ENCODE measurements at regions not wholly inside any gene's neighbourhood (a gene's known extent, or its start where the extent isn't known, plus 50 kb on each side); places are given as distances from the start of the nearest gene placed in this dataset.
"Not testable (repeated sequence)": the region's sequence is repeated elsewhere in the genome, so short reads cannot be mapped to it uniquely, and the experiment has no call there.

DNA sequence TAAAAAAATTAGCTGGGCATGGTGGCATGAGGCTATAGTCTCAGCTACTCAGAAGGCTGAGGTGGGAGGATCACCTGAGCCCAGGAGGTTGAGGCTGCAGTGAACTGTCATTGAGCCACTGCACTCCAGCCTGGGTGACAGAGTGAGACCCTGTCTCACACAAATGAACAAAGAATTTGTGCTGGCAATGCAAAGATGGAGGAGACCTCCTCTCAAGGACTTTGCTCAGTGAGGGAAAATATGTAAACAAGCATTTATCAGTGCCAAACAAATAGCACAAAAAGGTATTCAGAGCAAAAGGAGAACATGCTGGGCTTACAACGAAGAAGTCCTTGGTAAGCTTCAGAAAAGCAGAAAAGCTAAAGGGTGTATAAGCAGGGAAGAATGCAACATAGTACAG is 113.1 kb upstream of the UMPS start:
- DNase-seq, result no peak

DNA sequence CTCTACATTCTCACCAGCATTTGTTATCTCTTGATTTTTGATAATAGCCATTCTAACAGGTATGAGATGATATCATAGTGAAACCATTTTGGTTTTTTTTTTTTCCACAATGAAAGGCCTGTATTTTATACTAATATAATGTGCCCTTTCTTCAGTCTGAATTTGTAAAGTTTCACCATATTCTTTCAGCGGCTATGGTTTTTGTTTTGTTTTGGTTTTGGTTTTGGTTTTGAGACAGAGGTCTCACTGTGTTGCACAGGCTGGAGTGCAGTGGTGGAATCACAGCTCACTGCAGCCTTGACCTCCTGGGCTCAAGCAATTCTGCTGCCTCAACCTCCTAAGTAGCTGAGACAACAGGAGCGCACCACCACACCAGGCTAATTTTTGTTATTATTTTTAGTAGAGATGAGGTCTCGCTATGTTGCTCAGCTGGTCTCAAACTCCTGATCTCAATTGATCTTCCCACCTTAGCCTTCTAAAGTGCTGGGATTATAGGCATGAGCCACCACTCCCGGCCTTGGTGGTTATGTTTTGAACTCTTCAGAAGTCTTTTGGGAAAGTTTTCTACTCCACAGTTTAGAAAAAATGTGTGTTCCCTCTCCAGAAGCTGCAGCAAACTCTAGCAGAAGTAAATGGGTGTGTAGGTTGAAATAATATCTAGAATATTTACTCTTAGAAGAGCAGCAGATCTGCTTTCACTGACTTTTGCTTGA is 110.2 kb upstream of the UMPS start:
- DNase-seq, result no peak

DNA sequence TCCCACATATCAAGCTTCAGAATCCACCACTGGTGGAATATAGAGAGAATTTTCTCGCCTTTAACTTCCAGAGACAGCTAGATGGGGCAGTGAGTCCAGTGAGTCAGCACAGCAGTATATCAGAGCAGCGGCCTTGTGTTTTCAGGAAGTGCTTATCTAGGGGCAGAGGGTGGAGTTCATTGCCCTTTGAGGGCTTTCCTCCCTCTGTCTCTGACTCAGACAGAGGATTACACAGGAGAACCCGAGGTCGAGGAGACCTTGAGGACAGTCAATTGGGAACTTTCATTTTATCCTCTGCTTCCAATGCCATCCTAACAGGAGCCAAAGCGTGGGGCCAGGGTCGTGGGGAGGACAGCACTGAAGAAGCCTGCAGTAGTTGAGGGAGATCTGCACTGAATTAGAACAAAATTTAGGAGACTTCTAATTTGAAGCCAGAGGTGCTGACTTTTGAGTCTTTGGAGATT is 109.6 kb upstream of the UMPS start:
- no peak for DNase-seq

DNA sequence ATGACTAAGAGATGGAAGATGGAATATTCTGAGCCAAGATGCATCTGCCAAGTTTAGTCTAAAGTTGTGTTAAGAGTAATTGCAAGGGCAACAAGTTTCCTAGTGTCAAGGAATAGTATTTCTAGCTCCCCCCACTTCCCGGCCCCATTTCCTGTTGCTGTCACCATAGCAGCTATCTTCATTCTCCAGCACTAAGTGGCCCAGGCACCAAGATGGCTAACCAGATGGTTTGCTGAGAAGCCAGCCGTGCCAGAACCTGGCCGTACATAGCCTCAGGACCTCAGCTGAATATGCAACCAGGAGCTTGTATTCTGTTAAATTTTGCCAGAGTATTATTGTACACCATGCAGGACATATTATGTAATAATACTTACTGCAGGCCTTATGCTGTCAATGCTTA is 108.8 kb upstream of the UMPS start:
- DNase-seq, result no peak

DNA sequence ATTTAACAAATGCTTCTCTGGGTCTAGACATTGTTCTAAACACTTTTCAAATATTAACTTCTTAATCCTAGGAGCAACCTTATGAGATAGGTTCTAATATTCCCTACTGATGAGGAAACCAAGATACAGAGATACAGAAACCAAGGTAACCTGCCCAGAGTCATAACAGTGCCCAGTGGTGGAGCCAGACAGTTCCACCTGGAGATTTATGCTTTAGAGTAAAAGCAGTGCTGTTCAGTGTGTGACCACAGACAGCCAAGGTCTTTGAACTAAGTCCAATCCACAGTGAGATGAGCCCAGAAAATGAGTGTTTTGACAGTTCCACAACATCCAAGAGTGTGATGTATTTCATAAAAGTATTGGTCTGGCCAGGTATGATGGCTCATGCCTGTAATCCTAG is 105.2 kb upstream of the UMPS start:
- no peak for DNase-seq

DNA sequence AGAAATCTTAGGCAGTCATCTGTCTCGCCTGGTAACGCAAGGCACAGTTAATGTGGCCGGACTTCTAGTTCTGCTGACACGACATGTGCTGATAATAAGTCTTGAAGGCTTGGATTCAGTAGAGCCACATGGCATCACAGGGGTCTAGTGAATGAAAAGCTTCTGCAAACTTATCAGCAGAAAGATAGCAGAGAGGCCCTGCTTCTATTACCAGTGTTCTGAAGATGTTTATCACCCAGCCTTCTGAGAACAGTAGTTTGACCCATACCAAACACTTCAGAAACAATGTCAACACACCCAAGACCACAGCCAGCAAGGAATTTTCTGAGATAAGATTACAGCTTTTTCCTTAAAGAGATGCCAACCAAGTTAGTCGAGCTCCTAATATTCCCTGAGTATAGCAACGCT is 102.7 kb upstream of the UMPS start:
- DNase-seq, result no peak

DNA sequence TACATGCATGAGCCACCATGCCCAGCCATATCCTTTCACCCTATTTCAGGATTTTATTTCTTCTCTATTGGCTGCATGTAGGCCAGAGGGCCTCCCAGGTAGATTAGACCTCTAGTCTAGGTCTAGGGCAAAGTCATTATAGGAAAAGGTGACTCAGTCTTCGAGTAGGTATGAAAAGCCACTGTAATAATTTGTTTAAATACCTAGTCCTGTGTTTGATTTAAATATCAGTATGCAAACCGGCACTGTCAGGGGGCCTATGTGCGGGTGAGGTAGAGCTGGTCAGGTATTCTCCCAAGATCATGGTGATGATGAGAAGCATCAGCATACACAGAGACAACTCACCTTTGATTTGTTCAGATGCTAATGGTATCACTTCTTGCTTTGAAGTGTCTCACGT is 101.4 kb upstream of the UMPS start:
- no peak for DNase-seq

DNA sequence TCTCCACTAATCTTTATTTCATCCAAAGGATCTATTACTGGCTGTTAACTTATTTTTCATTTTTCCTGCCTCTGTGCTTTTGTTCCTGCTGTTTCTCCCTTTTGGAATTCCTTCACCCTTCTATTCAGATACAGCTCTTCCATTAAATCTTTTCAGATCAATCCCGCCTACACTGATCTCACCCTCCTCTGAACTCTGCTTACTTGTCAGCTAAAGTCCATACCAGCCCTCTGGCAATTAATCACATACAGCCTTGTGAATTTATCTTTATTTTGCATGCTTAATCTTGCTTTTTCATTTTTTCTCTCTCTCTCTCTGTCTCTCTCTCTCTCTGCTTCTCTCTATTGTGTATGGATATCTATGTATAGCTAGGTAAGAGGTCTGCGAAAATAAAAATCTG is 100.8 kb upstream of the UMPS start:
- no peak for DNase-seq

DNA sequence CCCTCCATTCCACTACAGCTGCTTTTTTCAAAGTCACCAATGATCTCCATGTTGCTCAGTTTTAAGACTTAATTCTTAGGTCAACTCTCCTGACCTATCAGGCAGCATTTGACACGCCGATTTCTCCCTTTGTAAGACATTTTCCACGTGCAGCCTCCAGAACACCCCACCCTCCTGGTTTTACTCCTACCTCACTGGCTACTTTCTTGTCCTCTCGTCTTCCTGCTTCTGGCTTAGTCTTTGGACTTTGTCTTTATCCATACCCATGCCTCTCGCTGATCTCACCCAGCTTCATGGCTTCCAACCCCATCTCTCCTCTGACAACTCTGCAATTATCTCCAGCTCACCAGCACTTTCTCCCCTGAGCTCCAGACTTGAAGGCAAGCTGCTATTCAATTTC is 99.3 kb upstream of the UMPS start:
- DNase-seq, result no peak

DNA sequence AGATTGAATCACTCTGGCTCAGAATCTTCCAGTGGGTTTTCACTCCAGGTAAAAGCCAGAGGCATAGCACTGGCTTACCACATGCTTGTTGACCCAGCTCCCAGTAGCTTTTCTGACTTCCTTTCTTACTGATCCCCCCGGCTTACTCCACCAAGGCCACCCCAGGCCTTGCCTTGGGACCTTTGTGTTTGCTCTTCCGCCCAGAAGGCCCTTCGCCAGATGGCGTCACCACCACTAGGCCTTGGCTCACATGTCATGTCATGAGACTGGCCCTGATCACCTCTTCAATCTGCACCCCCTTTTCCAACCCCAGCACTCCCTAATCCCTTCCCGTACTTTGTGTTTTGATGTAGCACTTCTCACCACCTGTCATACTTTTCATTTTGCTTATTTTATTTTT is 98.5 kb upstream of the UMPS start:
- DNase-seq, result no peak

DNA sequence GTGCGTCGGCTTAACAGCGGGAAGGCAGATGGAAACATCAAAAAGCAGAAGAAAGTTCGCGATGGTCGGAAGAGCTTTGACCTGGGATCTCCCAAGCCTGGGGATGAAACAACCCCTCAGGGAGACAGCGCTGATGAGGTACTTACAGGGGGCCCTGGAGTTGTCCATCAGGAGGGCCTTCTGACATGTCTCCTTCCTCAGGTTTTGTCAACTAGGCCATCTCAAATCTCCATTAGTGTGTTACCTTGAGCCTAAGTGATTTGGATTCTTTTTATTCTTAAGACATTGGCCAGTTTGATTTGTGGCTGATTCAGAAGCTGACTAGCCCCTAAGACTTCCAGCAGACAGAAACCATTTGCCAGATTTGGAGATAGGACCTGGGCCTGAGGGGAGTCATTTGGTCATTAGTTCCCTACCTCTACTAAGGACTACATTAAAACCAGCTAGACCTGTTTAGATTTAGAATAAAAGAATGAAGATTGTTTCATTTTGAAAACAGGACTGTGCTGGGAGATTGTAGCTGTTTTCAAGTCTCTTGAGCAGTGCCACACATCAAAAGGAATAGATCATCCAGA is 97.6 kb upstream of the UMPS start:
- no peak for DNase-seq

DNA sequence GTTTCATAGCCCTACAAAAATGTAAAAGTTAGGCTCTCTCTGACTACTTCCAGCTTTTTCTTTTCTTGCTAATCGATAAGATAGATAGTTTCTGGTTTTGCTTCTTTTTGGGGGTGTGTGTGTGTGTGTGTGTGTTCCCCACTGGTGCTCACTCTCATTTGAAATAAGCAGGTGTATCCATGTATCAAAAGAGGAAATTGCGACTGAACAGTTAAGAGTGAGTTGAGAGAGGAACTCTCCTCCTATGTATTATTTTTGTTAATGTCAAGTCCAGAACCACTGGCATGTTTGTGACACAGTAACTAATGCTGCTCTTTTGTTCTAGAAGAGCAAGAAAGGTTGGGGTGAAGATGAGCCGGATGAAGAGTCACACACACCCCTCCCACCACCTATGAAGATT is 96.7 kb upstream of the UMPS start:
- no peak for DNase-seq

DNA sequence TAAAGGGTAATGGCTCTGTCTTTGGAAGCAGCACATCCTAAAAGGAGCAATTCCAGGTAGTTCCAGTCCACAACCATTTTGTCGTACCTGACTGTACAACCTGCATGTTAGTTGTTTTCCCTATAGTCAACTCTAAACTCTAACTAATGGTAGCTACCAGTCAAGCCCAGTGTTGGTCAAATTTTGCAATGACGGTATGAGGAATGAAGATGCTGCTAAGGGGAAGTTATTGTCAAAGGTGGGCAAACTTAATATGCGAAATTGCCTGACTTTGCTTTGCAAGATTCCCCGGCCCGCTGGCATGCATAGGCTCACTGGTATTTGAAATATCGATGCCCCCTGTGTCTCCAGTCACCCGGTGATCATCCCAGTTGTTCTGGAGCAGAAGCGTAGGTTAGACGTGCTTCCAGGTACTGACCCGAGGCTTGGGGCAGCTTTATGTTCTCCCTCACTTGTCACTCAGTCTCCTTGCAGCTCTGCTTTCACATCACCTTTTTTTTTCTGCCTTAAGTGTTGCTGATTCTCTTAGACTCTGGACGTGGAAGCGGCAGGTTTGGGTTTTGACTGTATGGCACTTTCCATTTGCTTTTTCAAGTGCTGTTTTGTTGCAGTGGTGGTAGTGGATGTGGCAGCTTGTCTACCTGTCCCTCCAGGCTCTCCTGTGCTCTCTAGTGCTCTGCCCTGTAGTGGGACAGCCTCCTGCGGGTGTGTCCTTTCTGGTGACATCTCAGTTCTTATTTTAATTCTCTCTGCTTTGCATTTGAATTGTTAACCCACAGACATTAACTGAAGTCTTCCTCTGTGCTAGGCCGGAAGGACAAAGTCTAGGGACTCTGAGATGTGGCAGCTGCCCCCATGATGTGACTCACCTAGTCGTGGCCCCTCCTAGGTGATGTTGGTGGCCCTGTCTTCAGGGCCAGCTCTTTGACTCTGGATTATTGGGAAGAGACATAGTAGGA is 95.8 kb upstream of the UMPS start:
- DNase-seq, result no peak

DNA sequence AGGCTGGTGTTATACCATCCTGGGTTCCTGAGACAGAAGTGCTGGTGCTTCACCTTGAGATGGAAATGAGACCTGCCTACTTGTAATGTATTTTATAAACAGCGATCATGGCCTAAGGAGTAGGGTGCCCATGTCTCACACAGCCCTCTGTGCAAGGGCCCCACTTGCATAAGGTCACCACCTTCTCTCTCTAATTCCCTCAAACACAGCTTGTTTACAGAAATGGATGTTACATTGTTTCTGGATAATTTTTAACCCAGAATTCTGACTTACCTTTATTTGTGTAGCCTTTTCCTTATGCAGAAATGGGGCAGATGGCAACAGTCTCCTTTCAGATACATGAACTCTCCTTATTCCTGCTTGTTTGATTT is 95.1 kb upstream of the UMPS start:
- DNase-seq, result no peak

DNA sequence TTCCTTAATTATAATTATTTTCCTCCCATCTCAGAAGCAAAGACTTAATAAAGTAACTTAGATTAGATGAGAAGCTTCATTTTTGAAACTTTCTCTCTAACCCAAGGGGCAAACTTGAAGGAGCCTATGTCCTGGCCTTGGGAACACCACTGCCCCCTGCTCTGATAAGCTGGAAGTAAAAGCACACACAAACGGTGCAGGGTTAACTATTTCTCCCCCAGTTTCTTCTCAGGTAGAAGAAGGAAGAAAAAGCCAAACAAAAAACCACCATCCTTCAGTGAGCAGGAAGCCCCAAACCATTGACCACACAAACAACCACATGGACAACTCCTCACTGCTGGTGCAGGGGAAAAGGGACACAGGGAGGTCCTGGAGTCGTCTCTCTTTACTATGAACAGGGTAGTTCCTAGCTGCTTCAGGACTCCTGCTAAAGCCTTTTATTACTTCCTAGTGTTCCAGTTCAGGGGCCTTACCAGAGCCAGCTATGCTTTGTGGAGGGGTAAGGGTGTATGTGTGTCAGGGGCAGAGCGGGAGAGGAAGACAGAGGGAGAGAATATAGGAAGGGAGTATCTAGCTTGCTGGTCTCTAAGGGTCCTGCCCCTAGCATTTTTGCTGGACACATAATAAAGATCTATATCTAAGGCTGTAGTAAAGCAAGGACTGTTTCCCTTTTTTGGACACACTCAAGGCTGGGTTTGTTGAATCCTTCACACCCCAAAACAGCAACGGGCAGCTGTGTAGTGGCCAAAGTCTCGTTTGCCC is 94.0 kb upstream of the UMPS start:
- DNase-seq, result no peak

DNA sequence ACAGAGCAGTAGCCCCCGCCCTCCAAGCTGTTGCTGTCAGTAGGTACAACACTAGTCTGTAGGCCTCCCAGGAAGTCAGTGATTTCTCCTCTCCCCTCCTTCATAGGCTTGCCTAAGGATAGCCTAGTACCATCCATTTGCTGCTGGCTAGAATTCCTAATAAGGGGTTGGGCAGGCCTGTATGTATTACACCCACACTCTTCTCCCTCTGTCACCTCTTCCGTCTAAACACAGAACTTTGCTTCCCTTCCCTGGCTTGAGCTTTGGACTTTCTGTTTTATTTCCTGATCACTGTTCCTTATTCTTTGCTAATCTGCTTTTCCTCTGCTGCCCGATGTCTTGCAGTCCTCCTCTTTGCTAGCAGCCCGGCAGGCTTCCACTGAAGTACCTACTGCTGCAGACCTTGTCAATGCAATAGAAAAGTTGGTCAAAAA is 93.4 kb upstream of the UMPS start:
- DNase-seq, result no peak

DNA sequence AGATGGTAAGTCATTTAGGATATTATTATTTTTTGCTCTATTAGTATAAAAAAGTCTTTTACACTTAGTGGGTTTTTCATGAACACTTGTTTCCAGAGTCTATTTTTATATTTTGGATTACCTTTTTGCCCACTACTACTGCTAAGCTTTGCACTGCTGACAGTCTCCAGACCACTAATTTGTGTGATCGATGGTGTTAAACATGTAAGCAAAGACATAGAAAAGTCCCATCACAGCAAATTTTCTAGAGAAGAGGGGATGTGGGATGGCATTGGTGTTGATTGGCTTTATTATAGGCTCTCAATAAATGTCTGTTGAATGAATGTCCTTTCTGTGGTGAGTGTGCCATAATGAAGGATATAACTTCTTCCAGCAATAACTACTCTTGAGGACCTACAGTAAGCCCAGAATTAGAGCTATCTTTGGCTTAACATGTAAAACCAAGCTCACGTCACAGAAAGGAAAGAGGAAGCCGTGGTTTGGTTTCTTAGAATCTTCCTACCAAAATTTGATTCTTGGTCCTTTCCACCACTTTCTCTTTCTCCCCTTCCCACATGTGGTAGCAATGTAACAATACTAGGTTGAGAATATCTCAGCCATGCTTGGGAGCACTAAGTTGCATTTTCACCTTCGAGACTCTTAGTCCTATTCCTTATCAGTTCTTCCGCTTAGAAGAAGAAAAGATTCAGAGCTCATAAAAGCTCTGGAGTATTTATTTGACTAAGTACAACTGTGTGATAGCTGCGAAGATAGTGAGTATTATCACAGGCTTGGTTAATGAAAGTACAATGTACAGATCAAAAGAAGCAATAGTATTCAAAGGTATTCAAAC is 90.6 kb upstream of the UMPS start:
- no peak for DNase-seq

DNA sequence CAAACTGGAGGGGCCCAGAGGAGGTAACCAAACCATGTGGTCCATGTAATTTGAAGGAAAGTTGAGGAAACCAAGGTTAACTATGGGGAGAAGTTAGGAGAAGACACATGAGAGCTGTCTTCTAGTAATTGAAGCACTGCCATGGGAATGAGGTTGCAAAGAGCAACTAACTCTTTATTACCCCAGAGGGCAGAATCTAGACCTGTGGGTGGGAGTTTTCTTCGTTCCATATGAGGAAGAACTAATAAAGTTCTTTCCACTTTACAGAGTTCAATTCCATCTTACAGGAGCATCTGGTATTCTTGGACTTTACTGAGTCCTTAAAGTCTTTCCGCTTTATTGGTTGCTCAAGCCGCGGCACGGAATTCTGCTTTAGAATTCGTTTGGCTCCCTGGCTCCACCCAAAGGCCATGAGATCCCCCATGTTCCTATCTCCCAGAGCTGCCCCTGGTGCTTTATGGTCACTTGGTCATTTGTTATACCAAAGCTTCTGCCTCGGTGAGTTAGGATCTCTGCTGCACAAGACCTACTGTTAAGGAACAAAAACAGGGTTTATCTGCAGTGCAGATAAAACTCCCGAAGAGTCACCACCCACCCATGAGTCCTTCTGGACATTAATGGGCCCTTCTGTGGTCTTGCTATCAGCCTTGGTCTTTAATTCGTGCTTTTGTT is 89.5 kb upstream of the UMPS start:
- DNase-seq, result no peak

DNA sequence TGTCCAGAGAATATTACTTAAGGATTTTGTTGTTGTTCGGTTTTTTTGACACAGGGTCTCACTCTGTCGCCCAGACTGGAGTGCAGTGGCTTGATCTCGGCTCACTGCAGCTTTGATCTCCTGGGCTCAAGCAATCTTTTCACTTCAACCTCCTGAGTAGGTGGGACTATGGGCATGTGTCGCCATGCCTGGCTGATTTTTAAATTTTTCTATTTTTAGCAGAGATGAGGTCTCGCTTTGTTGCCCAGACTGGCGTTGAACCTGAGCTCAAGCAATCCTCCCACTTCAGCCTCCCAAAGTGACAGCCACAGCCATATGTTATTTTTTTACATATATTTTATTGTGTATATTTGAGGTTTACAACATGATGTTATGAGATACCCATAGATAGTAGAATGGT is 86.8 kb upstream of the UMPS start:
- DNase-seq, result no peak

DNA sequence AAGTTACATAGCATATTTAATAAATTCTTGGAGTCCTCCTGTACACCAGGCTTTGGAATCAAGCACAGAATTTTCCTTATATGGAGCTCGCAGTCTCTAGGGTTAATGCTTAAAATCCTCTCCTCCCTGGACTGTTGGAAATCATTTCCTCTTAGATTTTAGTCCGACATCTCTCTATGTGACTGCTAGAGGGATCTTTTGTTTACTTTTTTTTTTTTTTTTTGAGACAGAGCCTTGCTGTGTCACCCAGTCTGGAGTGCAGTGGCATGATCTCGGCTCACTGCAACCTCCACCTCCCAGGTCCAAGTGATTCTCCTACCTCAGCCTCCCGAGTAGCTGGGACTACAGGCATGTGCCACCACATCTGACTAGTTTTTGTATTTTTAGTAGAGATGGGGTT is 84.1 kb upstream of the UMPS start:
- not testable (repeated sequence) for DNase-seq

DNA sequence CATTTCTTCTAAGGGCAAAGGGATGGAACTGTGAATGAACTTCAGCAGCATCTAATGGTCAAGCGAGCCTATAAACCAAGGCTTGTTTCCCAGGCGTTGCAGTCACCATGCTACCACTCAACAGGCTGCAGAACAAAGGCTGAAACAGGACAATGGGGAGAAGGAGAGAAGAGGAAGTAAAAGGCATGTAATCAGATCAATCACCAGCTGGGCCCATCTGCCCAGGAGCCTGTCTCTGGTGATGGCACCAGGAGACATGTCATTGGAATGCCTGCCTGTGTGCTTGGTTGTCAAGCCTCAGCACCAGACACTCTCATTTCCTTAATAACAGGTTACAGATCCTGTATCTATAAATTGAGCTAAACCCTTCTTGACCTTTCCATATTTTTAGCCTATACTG is 81.7 kb upstream of the UMPS start:
- no peak for DNase-seq

DNA sequence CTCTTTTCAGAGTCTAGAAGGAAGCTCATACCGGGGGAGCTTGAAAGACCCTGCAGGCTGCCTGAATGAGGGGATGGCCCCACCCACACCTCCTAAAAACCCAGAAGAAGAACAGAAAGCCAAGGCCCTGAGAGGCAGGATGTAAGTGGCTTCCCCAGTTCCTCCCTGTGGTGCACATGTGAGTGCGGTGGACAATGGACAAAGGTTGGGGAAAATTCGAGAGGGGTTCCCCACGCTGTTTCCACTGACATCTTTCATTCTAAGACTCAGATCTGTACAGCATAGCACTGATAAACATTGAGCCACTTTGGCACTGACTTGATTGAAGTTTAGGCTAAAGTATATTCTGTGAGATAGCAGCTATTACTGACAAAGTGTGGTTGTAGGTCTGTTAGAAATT is 79.5 kb upstream of the UMPS start:
- no peak for DNase-seq

Data from NCI-H1105 treated with DMSO at 0.1 percent for 48 hours (cell line).